NCI-H2107 treated with DMSO at 0.1 percent for 48 hours (cell line): ENCODE measurements at regions not wholly inside any gene's neighbourhood (a gene's known extent, or its start where the extent isn't known, plus 50 kb on each side); places are given as distances from the start of the nearest gene placed in this dataset.

Experiments
- DNase-seq: peaks from one replicate; lab custom pipeline; 2025; ENCODE audit not compliant: unreplicated experiment; lab: John Stamatoyannopoulos, UW

DNA sequence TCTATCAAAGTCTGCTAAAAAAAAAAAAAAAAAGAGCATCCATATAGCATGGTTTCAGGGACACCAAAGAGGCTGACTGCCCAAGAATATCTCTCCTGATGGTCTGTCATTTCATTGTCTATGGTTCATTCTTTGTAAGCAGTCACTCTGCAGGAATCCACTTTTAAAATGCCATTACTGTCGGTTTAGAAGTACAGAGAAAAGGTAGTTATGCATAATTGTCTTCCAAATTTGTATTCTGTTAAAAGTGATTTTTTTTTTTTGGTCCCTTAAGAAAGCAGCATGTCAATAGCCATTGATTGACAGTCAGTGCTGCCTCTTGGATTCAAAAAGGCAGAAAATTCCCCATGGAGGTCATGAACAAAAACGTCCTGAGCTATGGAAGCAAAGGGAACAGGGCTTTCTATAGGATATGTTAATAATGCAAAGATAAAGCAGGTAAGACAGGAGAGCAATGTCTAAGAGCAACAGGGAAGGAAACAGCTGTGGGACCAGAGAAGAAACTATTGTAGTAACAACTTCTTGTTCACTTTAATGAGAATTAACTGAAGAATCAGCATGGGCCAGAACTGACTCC is 245.8 kb downstream of the TMX3 start:
- DNase-seq: no peak

DNA sequence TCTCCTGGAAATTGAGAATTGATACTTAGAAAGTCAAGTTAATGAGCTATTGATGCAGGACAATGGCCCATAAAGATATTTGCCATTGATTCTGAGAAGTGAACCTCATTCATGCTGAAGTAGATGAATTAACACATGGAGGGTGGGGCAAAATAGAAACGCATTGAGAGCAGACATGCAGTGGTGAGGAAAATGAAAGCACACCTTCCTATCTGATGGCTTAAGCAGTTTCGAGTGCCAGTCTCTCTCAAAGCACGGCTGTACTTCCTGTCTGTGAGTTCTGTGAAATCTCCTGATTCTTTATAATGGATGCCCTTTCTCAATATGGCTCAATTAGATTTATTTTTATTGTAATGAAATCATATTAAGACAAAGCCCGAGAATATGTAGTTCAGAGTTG is 247.0 kb downstream of the TMX3 start:
- DNase-seq: no peak

DNA sequence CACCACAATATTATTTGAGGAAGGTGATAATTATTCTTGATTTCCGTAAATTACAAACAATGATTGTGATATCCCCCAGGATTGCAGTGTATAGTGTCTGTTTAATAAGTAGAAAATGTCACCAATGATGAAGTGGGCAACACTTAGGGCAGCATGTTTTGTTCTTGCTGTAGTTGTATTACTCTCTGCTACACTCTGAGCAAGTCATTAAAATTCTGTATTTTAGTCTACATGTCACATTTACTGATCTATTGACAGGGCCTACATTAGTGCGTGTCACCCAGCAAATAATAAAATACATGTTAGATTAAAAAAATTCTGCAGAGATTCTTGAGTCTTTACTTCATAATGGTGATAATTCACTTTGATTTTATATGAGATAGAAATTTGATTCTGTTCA is 247.6 kb downstream of the TMX3 start:
- no peak for DNase-seq

DNA sequence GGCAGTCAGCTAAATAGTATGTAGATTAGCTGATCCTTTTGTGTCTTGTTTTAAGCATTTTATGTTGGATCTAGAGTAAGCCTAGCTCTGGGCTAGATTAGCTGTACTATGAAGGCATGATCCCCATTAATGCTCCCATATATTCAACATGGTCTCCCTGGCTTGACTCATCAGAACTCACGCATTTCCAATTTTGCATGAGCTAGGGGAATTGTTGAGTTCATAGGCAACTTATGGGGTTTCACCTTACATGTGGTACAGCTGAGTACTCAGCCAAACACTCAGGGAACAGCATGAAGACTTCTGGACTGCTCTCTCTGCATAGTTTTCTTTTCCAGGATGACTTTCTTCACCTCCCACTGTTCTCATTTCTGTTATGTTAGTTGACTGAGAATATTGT is 248.2 kb downstream of the TMX3 start:
- no peak for DNase-seq

DNA sequence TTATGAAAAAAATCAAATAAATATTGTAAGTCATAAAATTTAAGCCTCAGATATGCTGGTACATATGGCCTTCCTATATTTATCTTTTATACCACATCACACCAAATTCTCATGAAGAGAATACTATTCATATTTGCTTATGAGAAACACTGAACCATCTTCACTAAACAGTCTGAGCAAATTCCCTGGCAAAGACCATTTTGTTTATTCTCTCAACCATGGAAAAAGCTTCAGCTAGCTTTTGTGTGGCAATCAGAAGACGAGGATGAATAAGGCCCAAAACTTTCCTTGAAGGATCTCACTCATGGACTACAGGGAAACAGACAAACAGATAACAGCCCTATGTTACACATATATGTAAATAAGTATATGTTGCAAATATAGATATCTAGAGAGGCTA is 252.1 kb downstream of the TMX3 start:
- no peak for DNase-seq

DNA sequence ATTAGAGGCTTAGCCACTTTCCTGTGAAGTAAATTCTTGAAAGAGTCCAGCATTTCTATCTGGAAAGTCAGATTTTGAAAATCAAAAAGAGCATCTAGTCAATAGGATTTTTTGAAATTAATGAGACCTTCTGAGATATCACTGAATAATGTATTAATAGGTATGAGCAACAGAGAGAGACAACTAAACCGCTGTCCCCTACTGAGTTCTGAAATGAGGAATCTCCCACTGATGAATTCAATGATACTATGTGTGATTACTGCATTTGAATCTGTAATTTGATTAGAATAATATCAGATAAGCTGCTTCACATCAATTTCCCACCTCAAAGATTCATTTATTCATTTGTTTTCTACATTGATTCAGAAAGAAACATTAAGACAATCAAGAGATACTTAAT is 252.8 kb downstream of the TMX3 start:
- no peak for DNase-seq

DNA sequence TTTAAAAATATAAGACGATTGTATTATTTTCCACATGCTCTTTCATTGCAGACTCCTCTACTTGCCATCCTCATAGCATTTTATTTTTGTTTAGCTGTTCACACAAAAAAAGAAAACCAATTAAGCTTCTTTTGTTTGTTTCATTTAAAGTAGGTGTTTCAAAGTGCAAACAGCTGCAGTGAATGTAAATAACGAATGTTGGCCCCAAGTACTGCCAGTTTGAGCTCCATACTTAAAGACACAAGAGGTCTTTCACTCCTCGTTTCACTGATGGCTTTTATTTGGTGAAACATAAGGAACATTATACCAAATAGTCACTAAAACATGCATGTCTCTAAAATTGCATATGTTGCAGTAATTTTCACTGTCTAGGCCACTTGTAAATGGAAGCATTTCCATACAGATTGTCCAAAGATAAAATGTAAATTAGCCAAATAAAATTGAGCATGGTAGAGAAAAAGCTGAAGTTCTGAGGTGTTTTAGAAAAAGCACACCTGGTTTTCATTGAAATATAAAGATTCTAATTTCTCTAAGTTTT is 253.4 kb downstream of the TMX3 start:
- DNase-seq: no peak

DNA sequence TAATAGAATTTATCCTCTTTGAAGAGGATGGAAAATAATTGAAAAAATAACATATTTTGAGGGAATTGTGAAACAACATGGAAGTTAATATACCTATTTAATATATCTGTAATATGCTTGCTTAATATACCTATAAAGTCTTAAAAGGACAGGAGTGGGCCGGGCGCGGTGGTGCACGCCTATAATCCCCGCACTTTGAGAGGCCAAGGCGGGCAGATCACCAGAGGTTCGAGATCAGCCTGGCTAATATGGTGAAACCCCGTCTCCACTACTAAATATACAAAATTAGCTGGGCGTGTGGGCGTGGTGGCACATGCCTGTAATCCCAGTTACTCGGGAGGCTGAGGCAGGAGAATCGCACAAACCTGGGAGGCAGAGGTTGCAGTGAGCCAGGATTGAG is 254.9 kb downstream of the TMX3 start:
- no peak for DNase-seq

DNA sequence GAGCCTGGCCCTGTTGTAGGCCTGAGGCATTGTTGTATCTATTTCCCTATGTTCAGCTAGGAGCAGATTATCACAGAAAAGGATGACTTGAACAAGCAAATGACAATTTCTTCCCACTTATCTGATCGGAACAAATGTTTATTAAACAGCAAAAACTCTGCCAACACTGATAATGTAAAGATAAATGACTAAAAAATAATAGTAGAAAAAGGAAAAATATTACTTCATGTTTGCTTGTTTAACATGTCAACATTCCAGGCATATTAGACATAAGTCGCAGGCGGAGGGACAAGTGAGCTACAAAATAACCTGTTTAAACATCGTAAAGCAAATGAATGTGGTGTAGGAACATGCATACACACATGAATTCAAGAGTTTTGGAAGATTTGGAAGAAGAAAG is 257.9 kb downstream of the TMX3 start:
- no peak for DNase-seq

DNA sequence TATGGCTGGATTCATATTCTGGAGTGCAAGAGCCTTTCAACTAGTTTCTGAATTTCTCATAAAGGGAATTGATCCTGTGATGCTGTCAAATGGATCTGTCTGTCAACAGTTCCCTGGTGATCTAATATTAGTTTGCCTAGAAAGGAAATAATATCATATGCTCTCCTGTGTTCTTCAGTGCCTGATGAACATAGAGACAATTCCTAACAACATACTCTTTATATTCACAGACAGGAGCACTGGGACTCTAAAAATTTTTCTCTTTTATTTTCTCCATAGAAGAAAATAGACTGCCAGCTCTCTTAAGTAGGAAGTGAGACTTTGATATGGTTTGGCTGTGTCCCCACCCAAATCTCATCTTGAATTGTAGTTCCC is 259.7 kb downstream of the TMX3 start:
- no peak for DNase-seq

DNA sequence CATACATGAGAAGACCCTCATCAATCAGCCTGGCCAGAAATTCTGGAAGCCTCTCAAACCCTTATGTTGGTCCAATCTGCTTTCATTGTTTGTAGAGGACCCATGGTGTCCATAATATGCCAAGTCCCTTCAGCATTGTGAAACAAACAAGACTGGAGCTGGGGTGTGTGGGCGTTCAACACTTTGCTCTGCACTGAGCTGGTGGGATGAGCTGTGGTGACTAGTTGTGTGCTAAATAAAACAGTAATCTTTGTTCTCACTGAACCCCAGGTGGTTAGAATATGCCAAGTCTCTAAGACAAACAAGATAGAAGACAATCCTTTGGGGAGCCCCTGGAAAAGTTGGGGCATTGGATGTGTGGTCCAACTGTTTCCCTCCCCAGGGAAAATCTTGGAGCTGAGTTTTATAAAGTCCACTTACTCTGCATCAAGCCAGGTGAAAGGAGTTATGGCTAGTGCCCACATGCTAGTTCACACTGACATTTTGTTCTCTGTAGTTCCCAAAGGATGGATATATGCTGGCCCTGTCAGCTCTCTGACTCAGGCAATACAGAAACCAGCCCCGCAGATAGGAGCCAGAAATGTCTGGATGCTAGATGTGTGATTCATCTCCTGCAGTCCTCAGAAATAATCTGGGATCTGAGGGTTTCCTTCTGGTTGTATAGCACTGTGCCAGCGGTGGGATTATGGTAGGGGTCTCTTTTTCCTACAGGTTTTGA is 260.2 kb downstream of the TMX3 start:
- no peak for DNase-seq

DNA sequence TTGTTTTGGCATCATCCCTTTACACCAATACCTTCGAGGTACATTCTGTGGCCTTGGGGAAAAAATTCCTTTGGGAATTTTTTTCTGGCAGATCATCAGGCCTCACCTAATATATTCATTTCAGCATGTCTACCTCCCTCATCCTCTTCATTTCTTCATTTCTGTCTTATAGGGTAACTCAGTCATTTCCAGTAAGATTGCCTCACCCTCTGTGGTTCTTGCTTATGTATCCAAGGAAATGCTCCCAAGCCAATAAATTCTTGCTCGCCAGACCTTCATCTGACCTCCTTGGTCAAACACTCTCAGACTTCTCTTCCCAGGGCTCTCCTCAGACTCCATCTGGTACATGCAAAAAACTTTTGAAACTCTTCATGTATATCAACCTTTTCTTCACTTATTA is 265.6 kb downstream of the TMX3 start:
- no peak for DNase-seq

DNA sequence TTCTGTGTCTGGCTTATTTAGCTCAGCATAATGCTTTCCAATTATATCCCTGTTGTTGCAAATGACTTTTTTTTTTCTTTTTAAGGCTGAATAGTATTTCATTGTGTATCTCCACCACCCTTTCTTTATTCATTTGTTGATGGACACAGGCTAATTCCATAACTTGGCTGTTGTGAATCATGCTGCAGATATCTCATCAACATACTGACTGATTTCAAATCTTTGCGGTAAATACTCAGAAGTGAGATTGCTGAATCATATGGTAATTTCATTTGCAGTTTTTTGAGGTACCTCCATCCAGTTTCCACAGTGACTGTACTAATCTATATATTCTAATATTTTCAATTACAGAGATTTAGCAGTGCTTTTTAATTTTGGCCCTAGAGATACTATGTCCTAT is 266.2 kb downstream of the TMX3 start:
- no peak for DNase-seq

DNA sequence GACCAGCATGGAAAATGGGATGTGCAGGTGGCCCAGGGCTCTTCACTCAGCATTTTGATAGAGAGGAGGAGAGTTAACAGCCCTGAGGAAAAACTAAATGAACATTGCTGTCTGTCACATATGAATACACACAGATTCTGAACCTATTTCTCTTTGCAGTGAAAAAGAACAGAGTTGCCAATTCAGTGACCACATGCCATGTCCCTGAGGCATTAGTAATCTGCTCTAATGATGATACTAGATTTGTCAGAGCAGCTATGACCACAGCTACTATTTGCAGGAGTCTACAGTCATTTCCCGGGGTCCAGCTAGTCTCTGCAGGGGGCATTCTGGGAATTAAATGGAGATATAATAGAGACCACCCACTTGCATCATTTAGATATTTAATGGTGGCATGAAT is 267.6 kb downstream of the TMX3 start:
- no peak for DNase-seq

DNA sequence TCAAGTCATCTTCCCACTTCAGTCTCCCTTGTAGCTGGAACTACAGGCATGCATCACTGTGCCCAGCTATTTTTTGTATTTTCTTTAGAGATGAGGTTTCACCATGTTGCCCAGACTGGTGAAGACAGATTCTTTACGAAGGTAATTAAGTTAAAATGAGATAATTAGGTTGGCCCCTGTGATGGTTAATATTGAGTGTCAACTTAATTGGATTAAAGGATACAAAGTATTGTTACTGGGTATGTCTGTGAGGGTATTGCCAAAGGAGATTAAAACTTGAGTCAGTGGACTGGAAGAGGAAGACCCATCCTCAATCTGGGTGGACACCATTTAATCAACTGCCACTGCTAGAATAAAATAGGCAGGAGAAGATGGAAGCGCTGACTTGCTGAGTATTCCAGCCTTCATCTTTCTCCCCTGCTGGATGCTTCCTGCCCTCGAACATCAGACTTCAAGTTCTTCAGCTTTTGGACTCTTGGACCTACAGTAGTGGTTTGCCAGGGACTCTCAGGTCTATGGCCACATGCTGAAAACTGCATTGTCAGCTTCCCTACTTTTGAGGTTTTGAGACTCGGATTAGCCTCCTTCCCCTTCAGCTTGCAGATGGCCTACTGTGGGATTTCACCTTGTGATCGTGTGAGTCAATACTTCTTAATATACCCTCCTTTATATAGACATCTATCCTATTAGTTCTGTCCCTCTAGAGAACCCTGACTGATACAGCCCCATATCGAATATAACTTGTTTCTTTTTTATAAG is 269.1 kb downstream of the TMX3 start:
- DNase-seq: no peak

DNA sequence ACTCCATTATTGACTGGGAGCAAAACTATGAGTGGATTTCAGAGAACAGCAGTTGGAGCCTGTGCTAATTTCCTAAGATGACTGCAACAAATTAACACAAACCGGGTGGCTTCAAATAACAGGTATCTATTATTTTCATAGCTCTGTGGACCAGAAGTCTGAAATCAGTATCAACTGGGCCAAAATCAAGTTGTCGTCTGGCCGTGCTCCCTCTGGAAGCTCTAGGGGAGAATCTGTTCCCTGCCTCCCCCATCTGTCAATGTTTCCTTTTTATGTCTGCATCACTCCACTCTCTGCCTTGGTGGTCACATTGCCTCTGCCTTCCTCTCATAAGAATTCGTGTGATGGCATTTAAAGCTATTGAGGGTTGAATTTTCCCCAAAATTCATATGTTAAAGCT is 269.8 kb downstream of the TMX3 start:
- no peak for DNase-seq

DNA sequence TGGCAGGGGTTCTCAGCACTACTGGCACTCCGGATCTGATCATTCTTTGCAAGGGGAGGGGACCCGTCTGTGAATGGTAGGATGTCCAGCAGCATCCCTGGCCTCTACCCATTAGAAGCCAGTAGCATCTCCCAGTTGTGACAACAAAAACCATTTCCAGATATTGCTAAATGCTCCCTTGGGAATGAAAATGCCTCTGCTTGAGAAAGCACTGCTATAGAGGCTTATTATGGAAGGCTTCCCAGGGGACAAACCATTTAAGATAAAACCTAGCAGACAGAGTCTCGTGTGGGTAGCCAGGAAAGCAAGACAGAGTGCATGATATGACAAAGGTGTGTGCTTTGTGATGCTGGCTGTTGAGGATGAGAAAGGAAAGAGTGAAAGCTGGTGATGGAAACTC is 273.7 kb downstream of the TMX3 start:
- no peak for DNase-seq

DNA sequence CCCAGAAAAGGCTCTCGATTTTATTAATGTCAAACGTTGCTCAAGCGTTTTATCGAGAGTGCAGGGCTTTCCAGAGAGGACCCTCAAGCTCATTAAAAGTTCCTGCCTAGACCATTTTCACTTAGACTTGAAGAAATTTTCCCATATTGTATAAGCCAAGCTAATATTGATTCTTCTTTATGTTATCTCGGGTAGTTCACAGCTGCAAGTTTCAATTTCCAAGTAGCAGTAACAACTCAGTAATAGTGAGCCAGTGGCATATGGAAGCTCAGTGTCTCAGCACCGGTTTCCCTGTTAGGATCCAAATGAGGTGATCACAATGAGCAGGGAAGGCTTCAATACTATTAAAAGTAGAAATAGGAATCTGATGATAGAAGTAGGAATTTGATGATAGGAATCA is 274.5 kb downstream of the TMX3 start:
- DNase-seq: no peak

DNA sequence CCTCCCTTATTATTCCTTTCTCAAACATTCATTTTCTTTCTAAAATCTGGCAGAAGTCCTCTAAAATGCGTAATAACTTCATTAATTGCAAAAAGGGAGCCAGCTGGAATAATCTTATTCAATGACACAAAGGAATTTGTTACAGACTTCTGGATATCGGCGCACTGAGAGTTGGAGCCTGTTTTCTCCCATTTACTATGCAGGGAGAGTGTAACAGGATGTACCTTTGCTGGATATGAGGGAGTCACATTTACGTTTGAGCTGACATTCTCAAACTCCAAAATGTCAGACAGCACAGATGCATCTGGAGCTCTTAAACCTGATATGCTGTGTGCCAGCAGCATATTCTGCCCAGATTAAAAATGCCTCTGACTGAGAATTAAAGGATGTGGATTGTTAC is 275.3 kb downstream of the TMX3 start:
- DNase-seq: no peak

DNA sequence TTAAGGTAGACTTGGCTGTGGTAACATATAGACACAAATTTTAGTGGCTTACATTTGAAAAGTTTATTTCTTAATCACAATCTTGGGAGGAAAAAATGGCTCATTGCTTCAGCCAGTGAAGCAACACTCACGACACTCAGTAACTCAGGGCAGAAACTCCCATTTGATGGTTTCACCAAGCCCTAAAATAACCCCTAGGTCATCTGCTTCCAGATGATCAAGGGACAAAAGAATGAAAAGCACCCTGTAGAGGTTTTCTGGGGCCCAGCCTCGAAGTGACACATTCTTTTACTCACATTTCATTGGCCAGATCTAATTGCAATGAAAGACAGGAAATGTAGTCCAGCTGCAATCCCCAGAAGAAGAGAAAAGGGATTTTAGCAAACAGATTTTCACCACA is 275.9 kb downstream of the TMX3 start:
- DNase-seq: no peak

DNA sequence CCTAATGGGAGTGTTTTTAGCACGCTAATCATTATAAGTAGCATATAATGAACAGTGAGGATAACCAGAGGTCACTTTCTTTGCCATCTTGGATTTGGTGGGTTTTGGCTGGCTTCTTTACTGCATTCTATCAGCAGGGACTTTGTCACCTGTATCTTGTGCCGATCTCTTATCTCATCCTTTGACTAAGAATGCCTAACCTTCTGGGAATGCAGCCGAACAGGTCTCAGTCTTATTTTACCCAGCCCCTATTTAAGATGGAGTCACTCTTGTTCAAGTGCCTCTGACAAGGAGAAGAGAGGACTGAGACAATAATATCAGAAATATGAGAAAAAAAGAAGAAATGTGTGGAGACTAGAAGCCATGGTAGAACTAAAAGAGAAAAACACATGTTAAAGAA is 276.4 kb downstream of the TMX3 start:
- no peak for DNase-seq

DNA sequence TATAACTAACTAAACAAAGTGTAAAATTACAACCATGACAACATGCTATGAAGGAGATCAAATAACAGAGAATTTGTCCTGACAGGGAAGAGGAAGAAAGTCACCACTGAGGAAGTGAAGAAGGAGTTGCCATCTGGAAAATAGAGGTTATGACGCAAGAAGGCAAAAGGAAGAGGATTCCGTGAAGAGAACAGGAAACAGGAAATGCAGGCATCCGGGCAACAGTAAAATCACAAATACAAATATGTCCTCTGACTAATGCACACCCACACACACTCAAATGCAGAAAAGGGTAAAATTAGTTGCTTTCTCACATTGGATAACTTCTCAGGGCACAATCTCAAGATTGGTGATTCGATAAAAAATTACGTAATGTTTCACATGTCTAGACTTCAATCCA is 278.4 kb downstream of the TMX3 start:
- DNase-seq: no peak
